GM19324 (cell line): ENCODE measurements at regions not wholly inside any gene's neighbourhood (a gene's known extent, or its start where the extent isn't known, plus 50 kb on each side); places are given as distances from the start of the nearest gene placed in this dataset.
"Not testable (repeated sequence)": the region's sequence is repeated elsewhere in the genome, so short reads cannot be mapped to it uniquely, and the experiment has no call there.

Source experiments
- ATAC-seq: cut with Tn5 transposase; IDR thresholded peaks from one replicate; pipeline ENCODE4 v1.9.1; 2021; ENCODE audit warnings: mild to moderate bottlenecking, moderate library complexity; ENCODE audit not compliant: unreplicated experiment, low FRiP score

- not testable (repeated sequence) for ATAC-seq
Observed at GRCh38 chr12:125353002-125353401, 287.8 kb downstream of the AACS start.

- no peak for ATAC-seq
Observed at GRCh38 chr12:125353871-125354270, 288.6 kb downstream of the AACS start.

GRCh38 chr12:125355614-125356013, 290.4 kb downstream of the AACS start:
- no peak for ATAC-seq

GRCh38 chr12:125356111-125356510, 290.9 kb downstream of the AACS start:
- ATAC-seq: no peak

DNA sequence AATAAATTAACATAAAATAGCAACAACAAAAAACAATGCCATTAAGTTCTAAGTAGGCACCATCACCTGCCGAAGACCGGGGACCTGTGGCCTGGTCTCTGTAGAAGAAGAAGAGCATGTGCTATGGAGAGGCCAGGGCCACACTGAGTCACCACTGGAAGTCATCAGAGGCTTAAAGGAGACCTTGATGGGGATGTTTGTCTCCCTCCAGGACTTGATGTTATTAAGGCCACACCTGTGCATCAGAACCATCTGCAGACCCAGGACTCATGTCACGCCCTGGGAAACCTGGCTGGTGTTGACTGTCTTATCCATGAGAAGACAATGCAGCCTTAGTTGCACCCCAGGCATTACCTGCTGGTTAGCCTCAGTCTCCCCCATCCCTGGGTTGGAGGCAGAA, 292.3 kb downstream of the AACS start:
- ATAC-seq: no peak

GRCh38 chr12:125360540-125360939, 295.3 kb downstream of the AACS start:
- ATAC-seq: no peak

GRCh38 chr12:125371033-125371432, 305.8 kb downstream of the AACS start:
- no peak for ATAC-seq

GRCh38 chr12:125372085-125372484, 306.9 kb downstream of the AACS start:
- ATAC-seq: no peak

DNA sequence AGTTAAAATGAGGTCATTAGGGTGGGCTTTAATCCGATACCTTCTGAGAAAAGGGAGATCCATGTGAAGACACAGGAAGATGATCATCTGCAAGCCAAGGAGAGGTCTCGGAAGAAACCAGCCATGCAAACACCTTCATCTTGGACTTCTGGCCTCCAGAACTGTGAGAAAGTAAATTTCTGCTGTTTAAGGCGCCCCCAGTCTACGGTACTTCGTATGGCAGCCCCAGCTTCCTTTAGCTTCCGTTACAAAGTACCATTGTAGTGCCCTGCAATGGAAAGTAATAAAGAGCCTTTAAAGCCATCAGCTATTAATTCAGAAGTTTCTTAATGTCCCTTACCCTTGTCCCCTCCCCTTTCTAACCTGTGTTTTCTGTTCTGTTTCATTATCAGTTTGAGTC, 308.1 kb downstream of the AACS start:
- no peak for ATAC-seq

GRCh38 chr12:125376422-125376821, 311.2 kb downstream of the AACS start:
- no peak for ATAC-seq

DNA sequence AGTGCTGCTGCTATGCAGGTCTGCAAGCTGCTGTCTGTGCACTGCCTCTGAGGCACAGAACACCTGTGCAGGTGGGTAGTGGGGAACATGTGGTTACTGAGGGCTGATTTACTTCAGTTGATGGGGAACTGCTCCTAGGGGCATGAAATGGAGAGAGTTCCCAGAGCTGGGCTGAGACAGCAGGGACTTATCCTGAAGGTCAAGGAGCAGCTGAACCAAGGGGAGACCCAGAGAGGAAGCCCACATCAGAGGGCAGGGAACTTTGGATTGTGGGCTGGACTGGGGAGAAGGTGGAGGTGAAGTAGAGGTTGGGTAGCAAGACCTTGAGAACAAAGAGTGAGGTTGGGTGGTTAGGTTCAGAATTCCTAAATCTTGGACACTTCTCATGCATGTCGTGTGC, 311.9 kb downstream of the AACS start:
- ATAC-seq: no peak

GRCh38 chr12:125381373-125381772, 316.1 kb downstream of the AACS start:
- ATAC-seq: no peak

- ATAC-seq: no peak
Observed at GRCh38 chr12:125382926-125383325, 317.7 kb downstream of the AACS start.

- ATAC-seq: no peak
Observed at GRCh38 chr12:125386652-125387051, 321.4 kb downstream of the AACS start.

DNA sequence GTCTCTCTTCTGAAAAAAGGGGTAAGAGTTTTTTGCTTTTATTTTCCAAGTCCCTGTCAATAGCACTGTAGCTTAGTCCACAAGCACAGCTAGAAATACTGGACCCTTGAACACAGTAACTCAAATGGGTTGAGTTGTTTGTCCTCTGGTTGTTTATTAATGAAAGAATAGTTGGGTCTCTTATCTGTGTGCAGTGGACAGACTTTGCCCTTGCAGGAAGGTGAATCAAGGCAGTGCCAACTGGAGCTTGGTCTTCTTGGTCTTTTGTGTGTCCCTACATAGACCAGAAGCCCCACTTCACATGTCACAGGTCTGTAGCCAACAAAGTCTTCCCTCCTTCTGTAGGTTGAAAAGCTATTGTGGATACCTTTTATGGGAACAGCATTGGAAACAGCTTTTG, 322.0 kb downstream of the AACS start:
- ATAC-seq: no peak

GRCh38 chr12:125389061-125389697, 323.9 kb downstream of the AACS start:
- ATAC-seq: no peak

DNA sequence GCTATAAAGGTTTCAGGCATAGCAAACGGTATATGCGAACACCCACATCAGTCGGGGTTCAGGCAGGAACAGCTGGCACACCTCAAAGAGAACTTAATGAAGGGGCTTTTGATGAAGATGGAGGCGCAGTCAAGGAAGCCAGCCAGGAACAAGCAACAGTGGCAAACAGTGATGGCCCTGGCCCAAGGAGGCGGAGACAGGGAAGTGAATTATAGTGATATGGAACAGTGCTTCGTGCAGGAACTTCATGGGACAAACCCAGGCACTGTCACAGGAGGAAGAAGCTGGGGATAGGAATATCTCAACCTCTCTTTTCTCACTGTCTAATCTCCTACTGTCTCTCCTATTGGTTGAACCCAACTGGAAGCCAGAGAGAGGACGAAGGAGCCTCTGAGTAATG, 328.3 kb downstream of the AACS start:
- ATAC-seq: no peak

GRCh38 chr12:125395583-125396215, 330.5 kb downstream of the AACS start:
- no peak for ATAC-seq

DNA sequence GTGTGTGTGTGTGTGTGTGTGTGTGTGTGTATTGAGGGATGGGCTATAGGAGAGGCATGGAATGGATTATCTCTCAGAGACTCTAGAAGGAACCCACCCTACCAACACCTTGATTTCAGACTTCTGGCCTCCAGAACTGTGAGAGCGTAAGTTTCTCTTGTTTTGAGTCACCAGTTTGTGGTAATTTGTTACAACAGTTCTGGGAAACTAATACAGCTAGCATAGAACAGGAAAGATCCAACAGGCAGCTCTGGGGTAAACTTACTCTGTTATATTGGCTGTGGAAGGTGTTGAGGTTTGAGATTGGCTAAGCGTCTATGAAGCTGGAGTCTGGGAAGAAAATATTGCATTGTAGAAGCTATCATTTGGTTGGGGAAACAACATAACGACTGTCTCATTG, 334.3 kb downstream of the AACS start:
- ATAC-seq: no peak

DNA sequence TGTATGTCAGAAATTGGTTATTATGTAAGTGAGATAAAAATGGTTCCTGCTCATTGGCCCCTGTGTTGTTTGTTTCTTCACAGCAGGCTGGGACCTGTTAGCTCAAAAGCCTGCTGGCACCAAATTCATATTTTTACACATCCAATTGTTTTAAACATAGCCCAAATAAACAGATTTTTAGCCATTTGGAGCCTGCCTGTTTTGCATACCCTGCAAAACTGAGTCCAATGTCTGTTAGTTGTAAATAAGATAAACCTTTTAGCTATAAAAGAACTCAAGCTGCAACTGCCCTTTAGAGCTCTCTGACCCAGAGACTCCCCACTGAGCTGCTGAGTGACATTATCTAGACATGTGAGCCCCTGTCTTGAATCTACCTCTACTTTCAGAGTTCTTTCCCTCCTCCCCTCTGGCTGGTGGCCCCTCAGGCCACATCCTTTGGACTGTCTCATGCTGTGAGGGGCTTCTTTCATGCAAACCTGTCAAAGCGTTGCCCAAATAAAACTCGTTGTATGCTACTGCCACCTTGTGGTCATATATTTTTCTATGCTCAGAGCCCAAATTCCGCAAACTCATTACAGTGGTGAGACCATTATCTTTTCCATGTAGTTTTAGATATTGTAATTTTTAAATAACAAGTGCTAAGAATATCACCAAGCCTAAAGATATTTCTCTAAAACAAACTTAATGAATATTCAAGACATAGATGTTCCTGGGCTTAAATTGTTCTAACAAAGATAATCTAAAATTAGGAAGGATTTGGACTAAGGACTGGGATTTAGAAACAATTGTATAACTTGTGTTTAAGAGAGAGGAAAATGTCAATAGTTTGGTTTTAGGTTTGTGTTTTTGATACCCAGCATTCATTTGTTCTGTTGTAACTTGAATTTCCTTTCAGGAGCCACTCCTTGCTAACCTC, 337.9 kb downstream of the AACS start:
- no peak for ATAC-seq

DNA sequence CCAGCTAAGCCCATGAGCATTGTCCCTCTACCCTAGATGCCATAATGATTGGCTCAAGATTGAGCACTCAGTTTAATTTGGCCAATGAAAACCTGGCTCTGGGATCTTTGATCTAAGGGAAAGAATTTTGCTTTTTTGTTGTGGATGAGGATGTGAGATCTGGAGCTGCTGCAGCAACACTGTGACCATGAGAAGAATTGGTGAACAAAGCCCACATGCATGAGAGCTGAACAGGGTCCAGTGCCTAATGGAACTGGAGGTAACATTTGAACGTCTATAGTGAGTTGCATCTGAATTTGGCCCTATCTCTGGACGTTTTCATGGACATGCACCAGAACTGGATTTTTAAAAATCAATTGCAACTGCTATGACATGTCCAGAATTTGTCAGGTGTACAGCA, 338.6 kb downstream of the AACS start:
- no peak for ATAC-seq
